Astrocyte (in vitro differentiated cells and primary cell): ENCODE measurements at regions not wholly inside any gene's neighbourhood (a gene's known extent, or its start where the extent isn't known, plus 50 kb on each side); places are given as distances from the start of the nearest gene placed in this dataset.

ENCODE experiments used
- DNase-seq: peaks from one replicate; pipeline ENCODE4 v3.0.0-alpha.2; 2010; ENCODE audit warnings: low read depth
- FAIRE-seq: peaks from 2 replicates; lab custom pipeline; 2011; peaks lifted over from hg19 to GRCh38; lab: Jason Lieb, UNC
- H2AFZ ChIP-seq: 2 replicates; pipeline ENCODE4 v1.6.0; 2012; ENCODE audit warnings: low read depth, low read length, inconsistent platforms
- H3K27ac ChIP-seq: 2 replicates; pipeline ENCODE4 v1.5.1; 2011; ENCODE audit warnings: low read depth, low read length, inconsistent platforms
- H3K27me3 ChIP-seq: 2 replicates; pipeline ENCODE4 v1.6.0; 2011; ENCODE audit warnings: low read length, inconsistent platforms; ENCODE audit not compliant: insufficient read depth
- H3K36me3 ChIP-seq: 2 replicates; pipeline ENCODE4 v1.5.1; 2011; ENCODE audit warnings: low read length, inconsistent platforms; ENCODE audit not compliant: insufficient read depth
- H3K4me1 ChIP-seq: 2 replicates; pipeline ENCODE4 v1.5.1; 2011; ENCODE audit warnings: low read length, inconsistent platforms; ENCODE audit not compliant: insufficient read depth
- H3K4me2 ChIP-seq: 2 replicates; pipeline ENCODE4 v1.6.0; 2012; ENCODE audit warnings: low read length, inconsistent platforms
- H3K4me3 ChIP-seq: 2 replicates; pipeline ENCODE4 v1.5.1; 2011; ENCODE audit warnings: low read depth, mild to moderate bottlenecking, low read length, inconsistent platforms; ENCODE audit not compliant: insufficient read depth
- H3K79me2 ChIP-seq: 2 replicates; pipeline ENCODE4 v1.6.0; 2012; ENCODE audit warnings: mild to moderate bottlenecking, low read length, inconsistent platforms; ENCODE audit not compliant: insufficient read depth
- H3K9ac ChIP-seq: 2 replicates; pipeline ENCODE4 v1.6.0; 2012; ENCODE audit warnings: mild to moderate bottlenecking, low read length, inconsistent platforms
- H3K9me3 ChIP-seq: 2 replicates; pipeline ENCODE4 v1.5.1; 2012; ENCODE audit warnings: low read depth, mild to moderate bottlenecking, low read length, inconsistent platforms; ENCODE audit not compliant: insufficient read depth
- H4K20me1 ChIP-seq: 2 replicates; pipeline ENCODE4 v1.6.0; 2012; ENCODE audit warnings: low read length, inconsistent platforms; ENCODE audit not compliant: insufficient read depth
- H3K27ac Mint-ChIP-seq: one replicate; pipeline ENCODE4 v1.8.0; 2021; ENCODE audit warnings: mild to moderate bottlenecking, mixed read lengths; ENCODE audit not compliant: unreplicated experiment
- H3K27me3 Mint-ChIP-seq: one replicate; pipeline ENCODE4 v1.8.0; 2021; ENCODE audit warnings: low read depth, mixed read lengths; ENCODE audit not compliant: unreplicated experiment
- H3K36me3 Mint-ChIP-seq: one replicate; pipeline ENCODE4 v1.8.0; 2021; ENCODE audit warnings: low read depth, mixed read lengths; ENCODE audit not compliant: unreplicated experiment
- H3K4me1 Mint-ChIP-seq: one replicate; pipeline ENCODE4 v1.8.0; 2021; ENCODE audit warnings: low read depth, mixed read lengths; ENCODE audit not compliant: unreplicated experiment
- H3K4me3 Mint-ChIP-seq: one replicate; pipeline ENCODE4 v1.8.0; 2021; ENCODE audit warnings: mild to moderate bottlenecking, moderate library complexity, mixed read lengths; ENCODE audit not compliant: unreplicated experiment
- H3K9me3 Mint-ChIP-seq: one replicate; pipeline ENCODE4 v1.8.0; 2021; ENCODE audit warnings: mild to moderate bottlenecking, mixed read lengths; ENCODE audit not compliant: unreplicated experiment
- CTCF ChIP-seq: IDR thresholded peaks from 2 replicates; pipeline ENCODE4 v1.5.1; 2011; ENCODE audit warnings: low read depth, mild to moderate bottlenecking, inconsistent platforms, low read length, moderate library complexity; ENCODE audit not compliant: insufficient read depth
- EZH2 ChIP-seq: IDR thresholded peaks from 2 replicates; pipeline ENCODE4 v1.6.1; 2012; ENCODE audit warnings: mild to moderate bottlenecking, low read length, inconsistent platforms; ENCODE audit not compliant: insufficient read depth

- H3K27me3 ChIP-seq: no peaks in the 10 kb centered on the region
- H3K9me3 ChIP-seq: peaks cover 19% of the 10 kb centered on the region
- no peaks in the 10 kb centered on the region for H4K20me1 ChIP-seq
- peaks cover 7% of the 10 kb centered on the region for H3K9me3 Mint-ChIP-seq
- H3K4me1 Mint-ChIP-seq: no peaks in the 10 kb centered on the region
- H3K27me3 Mint-ChIP-seq: peaks cover 5% of the 10 kb centered on the region
- no peak overlapping the region for H2AFZ ChIP-seq
- no peaks in the 10 kb centered on the region for H3K36me3 Mint-ChIP-seq
- H3K79me2 ChIP-seq: no peaks in the 10 kb centered on the region
- H3K27ac Mint-ChIP-seq: no peak overlapping the region
- H3K9ac ChIP-seq: no peak overlapping the region
- no peaks in the 10 kb centered on the region for H3K36me3 ChIP-seq
- no peak overlapping the region for H3K27ac ChIP-seq
- H3K4me3 ChIP-seq: no peak overlapping the region
- no peaks in the 10 kb centered on the region for H3K4me1 ChIP-seq
- DNase-seq: no peak
- no peak overlapping the region for H3K4me3 Mint-ChIP-seq
- TF ChIP-seq CTCF (no peak), EZH2 (no peak)
- no peak overlapping the region for H3K4me2 ChIP-seq
- FAIRE-seq: no peak
These were observed 220.9 kb downstream of the BRD1 start for GRCh38 chr22:49606562-49607290.

GRCh38 chr22:49604732-49605302 is 222.9 kb downstream of the BRD1 start:
- peaks cover 14% of the 10 kb centered on the region for H3K9me3 ChIP-seq
- H3K27ac Mint-ChIP-seq: no peak overlapping the region

More at GRCh38 chr22:49604732-49605302, 222.9 kb downstream of the BRD1 start:
- no peaks in the 10 kb centered on the region for H4K20me1 ChIP-seq
- H3K9ac ChIP-seq: no peak overlapping the region
- FAIRE-seq (no peak), DNase-seq (no peak)
- Mint-ChIP-seq H3K9me3 (peaks cover 7% of the 10 kb centered on the region), H3K4me1 (no peaks in the 10 kb centered on the region), H3K27me3 (peaks cover 5% of the 10 kb centered on the region), H3K36me3 (no peaks in the 10 kb centered on the region), H3K4me3 (no peak overlapping the region)
- no peak overlapping the region for H3K4me3 ChIP-seq
- no peaks in the 10 kb centered on the region for H3K4me1 ChIP-seq
- no peaks in the 10 kb centered on the region for H3K36me3 ChIP-seq
- no peak overlapping the region for H2AFZ ChIP-seq
- no peaks in the 10 kb centered on the region for H3K79me2 ChIP-seq
- no peaks in the 10 kb centered on the region for H3K27me3 ChIP-seq
- TF ChIP-seq CTCF (no peak), EZH2 (no peak)
- no peak overlapping the region for H3K27ac ChIP-seq
- no peak overlapping the region for H3K4me2 ChIP-seq
